RKO (cell line): ENCODE measurements at regions not wholly inside any gene's neighbourhood (a gene's known extent, or its start where the extent isn't known, plus 50 kb on each side); places are given as distances from the start of the nearest gene placed in this dataset.
"Not testable (repeated sequence)": the region's sequence is repeated elsewhere in the genome, so short reads cannot be mapped to it uniquely, and the experiment has no call there.

ENCODE experiments used
- DNase-seq: peaks from one replicate; pipeline ENCODE4 v3.0.0-alpha.2; 2016; ENCODE audit warnings: low spot score

- DNase-seq, result peak; percentile 33
Measured at GRCh38 chr13:22757530-22758120, 423.2 kb upstream of the SGCG start.

- DNase-seq, result no peak
Measured at GRCh38 chr13:22758245-22758644, 422.5 kb upstream of the SGCG start.

- DNase-seq, result no peak
Measured at GRCh38 chr13:22761709-22762108, 419.1 kb upstream of the SGCG start.

- no peak for DNase-seq
Measured at GRCh38 chr13:22765547-22765946, 415.2 kb upstream of the SGCG start.

GRCh38 chr13:22770891-22771290 lies 409.9 kb upstream of the SGCG start:
- DNase-seq, result no peak

GRCh38 chr13:22773465-22773864 lies 407.3 kb upstream of the SGCG start:
- no peak for DNase-seq

GRCh38 chr13:22776394-22777186 lies 404.2 kb upstream of the SGCG start:
- no peak for DNase-seq

- DNase-seq, result no peak
Measured at GRCh38 chr13:22777207-22777606, 403.6 kb upstream of the SGCG start.

- DNase-seq, result no peak
Measured at GRCh38 chr13:22789027-22789593, 391.7 kb upstream of the SGCG start.

- no peak for DNase-seq
Measured at GRCh38 chr13:22789916-22790315, 390.9 kb upstream of the SGCG start.

GRCh38 chr13:22793598-22794134 lies 387.1 kb upstream of the SGCG start:
- no peak for DNase-seq

GRCh38 chr13:22800526-22801401 lies 380.0 kb upstream of the SGCG start:
- no peak for DNase-seq

GRCh38 chr13:22801402-22802003 lies 379.3 kb upstream of the SGCG start:
- DNase-seq, result peak; percentile 7

- DNase-seq, result no peak
Measured at GRCh38 chr13:22812793-22813192, 368.0 kb upstream of the SGCG start.

- DNase-seq, result not testable (repeated sequence)
Measured at GRCh38 chr13:22813531-22814377, 367.0 kb upstream of the SGCG start.

- DNase-seq, result not testable (repeated sequence)
Measured at GRCh38 chr13:22814433-22814832, 366.3 kb upstream of the SGCG start.

GRCh38 chr13:22821589-22821988 lies 359.2 kb upstream of the SGCG start:
- no peak for DNase-seq

GRCh38 chr13:22825186-22825585 lies 355.6 kb upstream of the SGCG start:
- no peak for DNase-seq

- DNase-seq, result peak; percentile 68
Measured at GRCh38 chr13:22828081-22828480, 352.7 kb upstream of the SGCG start.

GRCh38 chr13:22836475-22836874 lies 344.3 kb upstream of the SGCG start:
- no peak for DNase-seq
